Activated T-helper 2 cell treated with anti-CD3 and anti-CD28 coated beads, Interferon-gamma antibody, Interleukin-2, Interleukin-4, amounts not matched to agents 10 μg/mL and 5 μg/mL and 100 μg/mL, durations not matched to agents 14 hours and 24 hours and 36 hours (primary cell): ENCODE measurements at regions not wholly inside any gene's neighbourhood (a gene's known extent, or its start where the extent isn't known, plus 50 kb on each side); places are given as distances from the start of the nearest gene placed in this dataset.
"Not testable (repeated sequence)": the region's sequence is repeated elsewhere in the genome, so short reads cannot be mapped to it uniquely, and the experiment has no call there.

Experiments used
- DNase-seq: peaks from one replicate; pipeline ENCODE4 v3.0.0; 2021; ENCODE audit warnings: low spot score
- H3K27ac Mint-ChIP-seq: one replicate; pipeline ENCODE4 v1.8.0; 2021; ENCODE audit warnings: mixed read lengths
- H3K27me3 Mint-ChIP-seq: one replicate; pipeline ENCODE4 v1.8.0; 2021; ENCODE audit warnings: low read depth, mixed read lengths
- H3K36me3 Mint-ChIP-seq: one replicate; pipeline ENCODE4 v1.8.0; 2021; ENCODE audit warnings: low read depth, mixed read lengths
- H3K4me1 Mint-ChIP-seq: one replicate; pipeline ENCODE4 v1.8.0; 2021; ENCODE audit warnings: low read depth, mixed read lengths
- H3K4me3 Mint-ChIP-seq: one replicate; pipeline ENCODE4 v1.8.0; 2021; ENCODE audit warnings: low read depth, mild to moderate bottlenecking, moderate library complexity, mixed read lengths
- H3K9me3 Mint-ChIP-seq: one replicate; pipeline ENCODE4 v1.8.0; 2021; ENCODE audit warnings: mixed read lengths
- intact Hi-C: fragments of 100-400 bp; cut with micrococcal nuclease; formaldehyde crosslinking; loops from one replicate; pipeline ENCODE4 v1.15.1; 2023

GRCh38 chr17:68775969-68776368 lies 174.8 kb upstream of the FAM20A start:
- H3K9me3 Mint-ChIP-seq = no peaks in the 10 kb centered on the region
- H3K27ac Mint-ChIP-seq = no peak overlapping the region
- no peak overlapping the region for H3K4me3 Mint-ChIP-seq
- DNase-seq = no peak
- no peaks in the 10 kb centered on the region for H3K27me3 Mint-ChIP-seq
- peaks cover 7% of the 10 kb centered on the region for H3K4me1 Mint-ChIP-seq
- intact Hi-C loops = loop anchor here (2.0 to 10.0 kb wide), 2 partner anchors 199 to 471 kb away; no protein-coding TSS in a partner anchor
- no peaks in the 10 kb centered on the region for H3K36me3 Mint-ChIP-seq

GRCh38 chr17:68775318-68775717 lies 174.2 kb upstream of the FAM20A start:
- no peaks in the 10 kb centered on the region for H3K36me3 Mint-ChIP-seq
- peaks cover 7% of the 10 kb centered on the region for H3K4me1 Mint-ChIP-seq
- intact Hi-C loops = loop anchor here (10.0 kb wide), 1 partner anchor 199 kb away; no protein-coding TSS in a partner anchor
- no peaks in the 10 kb centered on the region for H3K27me3 Mint-ChIP-seq
- DNase-seq = no peak
- no peak overlapping the region for H3K4me3 Mint-ChIP-seq
- no peak overlapping the region for H3K27ac Mint-ChIP-seq
- no peaks in the 10 kb centered on the region for H3K9me3 Mint-ChIP-seq

- Mint-ChIP-seq H3K9me3 (no peaks in the 10 kb centered on the region), H3K27ac (no peak overlapping the region), H3K4me1 (peaks cover 7% of the 10 kb centered on the region), H3K36me3 (no peaks in the 10 kb centered on the region), H3K4me3 (peak overlapping the region; percentile 45), H3K27me3 (no peaks in the 10 kb centered on the region)
- intact Hi-C loops = loop anchor here (10.0 kb wide), 1 partner anchor 203 kb away; no protein-coding TSS in a partner anchor
- no peak for DNase-seq
These were observed 170.8 kb upstream of the FAM20A start for GRCh38 chr17:68771867-68772515.

- H3K27me3 Mint-ChIP-seq = no peaks in the 10 kb centered on the region
- DNase-seq = no peak
- H3K36me3 Mint-ChIP-seq = no peaks in the 10 kb centered on the region
- H3K27ac Mint-ChIP-seq = no peak overlapping the region
- peaks cover 3% of the 10 kb centered on the region for H3K4me1 Mint-ChIP-seq
- intact Hi-C loops = loop anchor here (10.0 kb wide), 1 partner anchor 234 kb away; no protein-coding TSS in a partner anchor
- no peak overlapping the region for H3K4me3 Mint-ChIP-seq
- H3K9me3 Mint-ChIP-seq = no peaks in the 10 kb centered on the region
These were observed 167.6 kb upstream of the FAM20A start for GRCh38 chr17:68768804-68769203.

- H3K27me3 Mint-ChIP-seq = no peaks in the 10 kb centered on the region
- no peaks in the 10 kb centered on the region for H3K9me3 Mint-ChIP-seq
- no peak for DNase-seq
- no peak overlapping the region for H3K27ac Mint-ChIP-seq
- H3K4me1 Mint-ChIP-seq = no peaks in the 10 kb centered on the region
- no peaks in the 10 kb centered on the region for H3K36me3 Mint-ChIP-seq
- no peak overlapping the region for H3K4me3 Mint-ChIP-seq
- intact Hi-C loops = loop anchor here (10.0 kb wide), 1 partner anchor 232 kb away; no protein-coding TSS in a partner anchor
These were observed 165.5 kb upstream of the FAM20A start for GRCh38 chr17:68766640-68767039.

- Mint-ChIP-seq H3K4me3 (no peak overlapping the region), H3K27me3 (peaks cover 3% of the 10 kb centered on the region), H3K4me1 (peaks cover 8% of the 10 kb centered on the region), H3K36me3 (no peaks in the 10 kb centered on the region), H3K9me3 (no peaks in the 10 kb centered on the region), H3K27ac (no peak overlapping the region)
- no peak for DNase-seq
- intact Hi-C loops = loop anchor here (5.0 to 10.0 kb wide), 2 partner anchors 229 to 296 kb away; no protein-coding TSS in a partner anchor
These were observed 162.4 kb upstream of the FAM20A start for GRCh38 chr17:68763562-68763961.

- Mint-ChIP-seq H3K4me3 (no peak overlapping the region), H3K9me3 (no peaks in the 10 kb centered on the region)
- intact Hi-C loops = loop anchor here (5.0 to 10.0 kb wide), 2 partner anchors 228 to 296 kb away; no protein-coding TSS in a partner anchor
These were observed 161.7 kb upstream of the FAM20A start for GRCh38 chr17:68762911-68763310.

GRCh38 chr17:68760141-68760475 lies 158.9 kb upstream of the FAM20A start:
- no peak overlapping the region for H3K27ac Mint-ChIP-seq
- intact Hi-C loops = loop anchor here (5.0 to 10.0 kb wide), 2 partner anchors 225 to 293 kb away; no protein-coding TSS in a partner anchor

More at GRCh38 chr17:68762911-68763310, 161.7 kb upstream of the FAM20A start:
- H3K27ac Mint-ChIP-seq = no peak overlapping the region
- no peak for DNase-seq
- peaks cover 3% of the 10 kb centered on the region for H3K27me3 Mint-ChIP-seq
- peaks cover 8% of the 10 kb centered on the region for H3K4me1 Mint-ChIP-seq
- no peaks in the 10 kb centered on the region for H3K36me3 Mint-ChIP-seq

GRCh38 chr17:68759343-68760140 lies 158.4 kb upstream of the FAM20A start:
- Mint-ChIP-seq H3K9me3 (no peaks in the 10 kb centered on the region), H3K4me1 (peaks cover 8% of the 10 kb centered on the region), H3K27ac (peak overlapping the region; percentile 8), H3K27me3 (peaks cover 3% of the 10 kb centered on the region), H3K36me3 (no peaks in the 10 kb centered on the region), H3K4me3 (peak overlapping the region; percentile 54)
- DNase-seq = peak; percentile 40
- intact Hi-C loops = loop anchor here (5.0 to 10.0 kb wide), 2 partner anchors 225 to 292 kb away; no protein-coding TSS in a partner anchor

More at GRCh38 chr17:68760141-68760475, 158.9 kb upstream of the FAM20A start:
- Mint-ChIP-seq H3K4me1 (peaks cover 8% of the 10 kb centered on the region), H3K27me3 (peaks cover 3% of the 10 kb centered on the region), H3K36me3 (no peaks in the 10 kb centered on the region), H3K9me3 (no peaks in the 10 kb centered on the region), H3K4me3 (no peak overlapping the region)
- DNase-seq = no peak

GRCh38 chr17:68759002-68759342 lies 157.8 kb upstream of the FAM20A start:
- H3K4me1 Mint-ChIP-seq = peaks cover 8% of the 10 kb centered on the region

GRCh38 chr17:68757866-68758757 lies 156.9 kb upstream of the FAM20A start:
- H3K27ac Mint-ChIP-seq, intact Hi-C loops, H3K36me3 Mint-ChIP-seq, H3K4me1 Mint-ChIP-seq, DNase-seq, H3K9me3 Mint-ChIP-seq, H3K27me3 Mint-ChIP-seq, H3K4me3 Mint-ChIP-seq: not testable (repeated sequence)

More at GRCh38 chr17:68759002-68759342, 157.8 kb upstream of the FAM20A start:
- H3K27ac Mint-ChIP-seq = no peak overlapping the region
- intact Hi-C loops = no loop called here
- H3K36me3 Mint-ChIP-seq = no peaks in the 10 kb centered on the region
- H3K4me3 Mint-ChIP-seq = no peak overlapping the region
- peaks cover 3% of the 10 kb centered on the region for H3K27me3 Mint-ChIP-seq
- DNase-seq = no peak
- no peaks in the 10 kb centered on the region for H3K9me3 Mint-ChIP-seq

GRCh38 chr17:68753985-68754769 lies 153.0 kb upstream of the FAM20A start:
- Mint-ChIP-seq H3K4me1 (no peaks in the 10 kb centered on the region), H3K27ac (no peak overlapping the region), H3K9me3 (no peaks in the 10 kb centered on the region), H3K4me3 (no peak overlapping the region), H3K36me3 (no peaks in the 10 kb centered on the region), H3K27me3 (no peaks in the 10 kb centered on the region)
- intact Hi-C loops = no loop called here
- no peak for DNase-seq
